ENCODE measurements at regions not wholly inside any gene's neighbourhood (a gene's known extent, or its start where the extent isn't known, plus 50 kb on each side); places are given as distances from the start of the nearest gene placed in this dataset.

GRCh38 chr5:38670066-38670465, 113.6 kb upstream of the LIFR start:
- no peak for TF ChIP-seq CTCF (IDR thresholded peaks at IDR 0.05; ENCODE audit: insufficient read depth, low read length, missing control alignments)
- H3K4me3 ChIP-seq (ENCODE audit: low read depth, low read length) = no peak overlapping the region
- CTCF ChIA-PET = interaction anchor here (1.1 to 7.3 kb wide), 3 partner anchors 9 to 233 kb away, joined by 3 to 46 read pairs (median 10); no protein-coding TSS in a partner anchor
- POLR2A ChIA-PET = no interaction called here
- no peak for DNase-seq (ENCODE audit: low read depth, low spot score)

- POLR2A ChIA-PET = no interaction called here
- CTCF ChIA-PET = interaction anchor here (2.1 to 7.3 kb wide), 2 partner anchors 10 to 229 kb away, joined by 10 to 46 read pairs; no protein-coding TSS in a partner anchor
- peak; percentile 71 for DNase-seq (ENCODE audit: low read depth, low spot score)
- no peak overlapping the region for H3K4me3 ChIP-seq (ENCODE audit: low read depth, low read length)
- TF ChIP-seq CTCF (IDR thresholded peaks at IDR 0.05; ENCODE audit: insufficient read depth, low read length, missing control alignments) = no peak
Measured at GRCh38 chr5:38670878-38671277, 114.4 kb upstream of the LIFR start.

- peak; percentile 77 for DNase-seq (ENCODE audit: low read depth, low spot score)
- no peak overlapping the region for H3K4me3 ChIP-seq (ENCODE audit: low read depth, low read length)
- ChIA-PET POLR2A (no interaction called here), CTCF (interaction anchor here (1.3 to 2.0 kb wide), 3 partner anchors 9 to 231 kb away, joined by 4 to 10 read pairs (median 4); no protein-coding TSS in a partner anchor)
- TF ChIP-seq CTCF (IDR thresholded peaks at IDR 0.05; ENCODE audit: insufficient read depth, low read length, missing control alignments) = no peak
Measured at GRCh38 chr5:38672059-38672788, 115.8 kb upstream of the LIFR start.

- no peak for TF ChIP-seq CTCF (IDR thresholded peaks at IDR 0.05; ENCODE audit: insufficient read depth, low read length, missing control alignments)
- DNase-seq (ENCODE audit: low read depth, low spot score) = no peak
- ChIA-PET CTCF (interaction anchor here (0.8 to 2.0 kb wide), 4 partner anchors 11 to 232 kb away, joined by 3 to 10 read pairs (median 4); no protein-coding TSS in a partner anchor), POLR2A (no interaction called here)
- no peak overlapping the region for H3K4me3 ChIP-seq (ENCODE audit: low read depth, low read length)
Measured at GRCh38 chr5:38673671-38674071, 117.2 kb upstream of the LIFR start.

- ChIA-PET CTCF (interaction anchor here (0.9 kb wide), 1 partner anchor 10 kb away, joined by 3 read pairs; no protein-coding TSS in a partner anchor), POLR2A (no interaction called here)
Measured at GRCh38 chr5:38675443-38675842, 119.0 kb upstream of the LIFR start.

More at GRCh38 chr5:38675443-38675842, 119.0 kb upstream of the LIFR start:
- no peak for TF ChIP-seq CTCF (IDR thresholded peaks at IDR 0.05; ENCODE audit: insufficient read depth, low read length, missing control alignments)
- no peak for DNase-seq (ENCODE audit: low read depth, low spot score)
- no peak overlapping the region for H3K4me3 ChIP-seq (ENCODE audit: low read depth, low read length)
